Prostate gland (tissue), 2 donors: ENCODE measurements at regions not wholly inside any gene's neighbourhood (a gene's known extent, or its start where the extent isn't known, plus 50 kb on each side); places are given as distances from the start of the nearest gene placed in this dataset.

Source experiments
- POLR2A ChIP-seq: fragments of 450-650 bp; IDR thresholded peaks from one replicate; pipeline ENCODE4 v1.6.1; 2016; ENCODE audit warnings: antibody characterized with exemption, mild to moderate bottlenecking
- POLR2AphosphoS5 ChIP-seq: sonication (generic); formaldehyde crosslinking; IDR thresholded peaks from one replicate; pipeline ENCODE4 v1.6.1; 2017; ENCODE audit warnings: antibody characterized with exemption
- TF ChIP-seq, protein P1 (sequence below), 4 experiments: fragments of 200-600 bp in 2 of 4; fragments of 450-650 bp in 2 of 4; sonication (generic) in 2 of 4; IDR thresholded peaks; 1 replicate in 3 of 4; 2 replicates in 1 of 4; pipeline ENCODE4 v1.5.1; 2016 to 2019; ENCODE audit warnings: antibody characterized with exemption in 4 of 4, mild to moderate bottlenecking in 2 of 4, moderate library complexity in 2 of 4

DNA sequence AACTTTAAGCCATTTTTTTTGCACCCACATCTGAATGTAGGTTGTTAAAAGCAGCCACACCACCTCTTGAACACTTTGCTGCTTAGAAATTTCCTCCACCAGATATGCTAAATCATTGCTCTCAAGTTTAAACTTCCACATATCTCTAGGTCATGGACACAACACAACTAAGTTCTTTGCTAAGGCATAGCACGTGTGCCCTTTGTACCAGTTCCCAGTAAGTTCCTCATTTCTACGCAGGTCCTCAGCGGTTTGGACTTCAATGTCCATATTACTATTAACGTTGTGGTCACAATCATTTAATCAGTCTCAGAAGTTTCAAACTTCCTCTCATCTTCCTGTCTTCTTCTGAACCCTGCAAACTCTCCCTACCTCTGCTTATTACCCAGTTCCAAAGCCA is 661.6 kb upstream of the PKN2 start:
- no peak for TF ChIP-seq POLR2A
- TF ChIP-seq, protein P1, sequence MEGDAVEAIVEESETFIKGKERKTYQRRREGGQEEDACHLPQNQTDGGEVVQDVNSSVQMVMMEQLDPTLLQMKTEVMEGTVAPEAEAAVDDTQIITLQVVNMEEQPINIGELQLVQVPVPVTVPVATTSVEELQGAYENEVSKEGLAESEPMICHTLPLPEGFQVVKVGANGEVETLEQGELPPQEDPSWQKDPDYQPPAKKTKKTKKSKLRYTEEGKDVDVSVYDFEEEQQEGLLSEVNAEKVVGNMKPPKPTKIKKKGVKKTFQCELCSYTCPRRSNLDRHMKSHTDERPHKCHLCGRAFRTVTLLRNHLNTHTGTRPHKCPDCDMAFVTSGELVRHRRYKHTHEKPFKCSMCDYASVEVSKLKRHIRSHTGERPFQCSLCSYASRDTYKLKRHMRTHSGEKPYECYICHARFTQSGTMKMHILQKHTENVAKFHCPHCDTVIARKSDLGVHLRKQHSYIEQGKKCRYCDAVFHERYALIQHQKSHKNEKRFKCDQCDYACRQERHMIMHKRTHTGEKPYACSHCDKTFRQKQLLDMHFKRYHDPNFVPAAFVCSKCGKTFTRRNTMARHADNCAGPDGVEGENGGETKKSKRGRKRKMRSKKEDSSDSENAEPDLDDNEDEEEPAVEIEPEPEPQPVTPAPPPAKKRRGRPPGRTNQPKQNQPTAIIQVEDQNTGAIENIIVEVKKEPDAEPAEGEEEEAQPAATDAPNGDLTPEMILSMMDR (IDR thresholded peaks at IDR 0.05) = no peak
- no peak for TF ChIP-seq POLR2AphosphoS5
